ENCODE measurements at regions not wholly inside any gene's neighbourhood (a gene's known extent, or its start where the extent isn't known, plus 50 kb on each side); places are given as distances from the start of the nearest gene placed in this dataset.

DNA sequence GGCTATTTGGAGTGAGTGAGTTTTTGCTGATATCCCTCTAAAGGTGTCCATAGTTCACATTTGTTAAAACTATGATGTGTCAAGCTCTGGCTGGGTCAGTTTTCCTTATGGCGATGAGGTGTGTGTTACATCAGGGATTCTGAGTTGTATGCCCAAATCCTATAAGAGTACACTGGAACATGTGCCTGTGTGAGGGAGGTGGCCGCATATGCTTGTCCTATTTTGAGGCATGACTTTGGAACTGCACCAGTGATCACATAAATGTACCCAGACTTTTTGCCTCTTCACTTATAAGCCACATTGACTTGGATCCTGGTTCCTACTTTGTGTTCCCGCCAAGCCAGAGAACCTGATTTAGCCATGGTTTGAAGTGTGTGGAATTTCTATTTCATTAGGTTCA lies 140.3 kb upstream of the RXFP2 start (continued):
- TF ChIP-seq, protein P1, sequence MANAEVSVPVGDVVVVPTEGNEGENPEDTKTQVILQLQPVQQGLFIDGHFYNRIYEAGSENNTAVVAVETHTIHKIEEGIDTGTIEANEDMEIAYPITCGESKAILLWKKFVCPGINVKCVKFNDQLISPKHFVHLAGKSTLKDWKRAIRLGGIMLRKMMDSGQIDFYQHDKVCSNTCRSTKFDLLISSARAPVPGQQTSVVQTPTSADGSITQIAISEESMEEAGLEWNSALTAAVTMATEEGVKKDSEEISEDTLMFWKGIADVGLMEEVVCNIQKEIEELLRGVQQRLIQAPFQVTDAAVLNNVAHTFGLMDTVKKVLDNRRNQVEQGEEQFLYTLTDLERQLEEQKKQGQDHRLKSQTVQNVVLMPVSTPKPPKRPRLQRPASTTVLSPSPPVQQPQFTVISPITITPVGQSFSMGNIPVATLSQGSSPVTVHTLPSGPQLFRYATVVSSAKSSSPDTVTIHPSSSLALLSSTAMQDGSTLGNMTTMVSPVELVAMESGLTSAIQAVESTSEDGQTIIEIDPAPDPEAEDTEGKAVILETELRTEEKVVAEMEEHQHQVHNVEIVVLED (CRISPR knock-in tag; IDR thresholded peaks at IDR 0.05): no peak
- TF ChIP-seq, protein P2, sequence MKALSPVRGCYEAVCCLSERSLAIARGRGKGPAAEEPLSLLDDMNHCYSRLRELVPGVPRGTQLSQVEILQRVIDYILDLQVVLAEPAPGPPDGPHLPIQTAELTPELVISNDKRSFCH (CRISPR knock-in tag; IDR thresholded peaks at IDR 0.05): no peak
- TF ChIP-seq, protein P2 (tag; IDR thresholded peaks at IDR 0.05): no peak
- TF ChIP-seq GTF2F1 (IDR thresholded peaks at IDR 0.05; ENCODE audit: low read depth, low read length): no peak

DNA sequence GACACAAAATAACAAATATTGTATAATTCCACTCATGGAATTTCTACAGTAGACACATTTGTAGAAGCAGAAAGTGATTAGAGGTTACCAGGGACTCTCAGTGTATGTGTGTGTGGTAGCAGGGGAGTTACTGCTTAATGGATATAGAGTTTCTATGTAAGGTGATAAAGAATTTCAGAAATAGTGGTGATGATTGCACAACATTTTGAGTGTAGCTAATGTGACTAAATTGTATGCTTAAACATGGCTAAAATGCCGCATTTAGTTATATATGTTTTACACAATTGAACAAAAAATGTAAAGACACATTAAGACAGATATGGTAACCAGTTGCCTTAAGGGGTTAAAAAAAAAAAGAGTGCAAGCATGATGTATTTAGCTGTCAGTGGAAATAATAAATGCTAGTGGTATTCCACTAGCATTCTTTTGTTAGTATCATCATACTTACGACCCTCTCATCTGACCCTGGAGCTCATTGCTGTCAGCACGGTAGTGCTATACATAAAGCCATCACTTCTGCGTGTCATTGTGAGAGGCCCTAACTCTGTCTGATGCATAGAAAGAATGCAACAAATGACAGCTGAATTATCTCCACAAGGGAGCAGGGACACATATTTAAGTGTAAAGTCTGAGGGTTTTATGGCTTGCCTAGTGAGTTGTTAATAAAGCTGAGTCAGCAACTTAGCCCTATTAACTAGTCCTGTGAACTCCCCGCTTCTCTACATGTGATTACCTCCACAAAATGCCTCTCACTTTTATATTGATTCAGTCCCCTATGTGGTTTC lies 134.1 kb upstream of the RXFP2 start:
- intact Hi-C loops (cut with micrococcal nuclease): no loop called here
- no peak overlapping the region for H3K4me3 ChIP-seq
- no peaks in the 10 kb centered on the region for H3K27me3 ChIP-seq (ENCODE audit: control insufficient read depth in 2 of 2, insufficient read depth in 2 of 2, low read length in 2 of 2)
- in situ Hi-C loops (cut with MboI): no loop called here
- H3K9me1 ChIP-seq (ENCODE audit: control insufficient read depth, insufficient read depth, low read length): no peaks in the 10 kb centered on the region
- no peak overlapping the region for H3K27ac ChIP-seq (ENCODE audit: extremely low read depth, low read depth, low read length)
- ATAC-seq: no peak
- no peaks in the 10 kb centered on the region for H3K36me3 ChIP-seq (ENCODE audit: control insufficient read depth, insufficient read depth, low read length)
- H3K79me2 ChIP-seq (ENCODE audit: control insufficient read depth, insufficient read depth, low read length): no peaks in the 10 kb centered on the region
- POLR2A ChIA-PET: no interaction called here
- DNase-seq (ENCODE audit: extremely low read depth in 1 of 4, low spot score in 3 of 4): no peak
- CTCF ChIA-PET (ENCODE audit: low intra/inter-chr PET ratio): no interaction called here
- H3K4me2 ChIP-seq (ENCODE audit: insufficient read depth, low read length): no peak overlapping the region
- no peak overlapping the region for H3K9ac ChIP-seq (ENCODE audit: insufficient read depth in 1 of 2, low read depth in 2 of 2, low read length in 2 of 2)
- no peaks in the 10 kb centered on the region for H4K20me1 ChIP-seq (replicated peaks; ENCODE audit: control insufficient read depth, insufficient read depth, low read length)
- no peak overlapping the region for H2AFZ ChIP-seq (ENCODE audit: low read depth, low read length)
- FAIRE-seq: no peak
- H3K4me1 ChIP-seq (replicated peaks in 1 of 2; ENCODE audit: control insufficient read depth in 2 of 2, insufficient read depth in 2 of 2, low read length in 2 of 2): no peaks in the 10 kb centered on the region
- no TSS peak for BruUV-seq (replicated peaks)
- no peaks in the 10 kb centered on the region for H3K9me3 ChIP-seq (replicated peaks; ENCODE audit: control insufficient read depth, insufficient read depth, low read depth, low read length)
- WGBS (ENCODE audit: insufficient coverage, low coverage, missing lambda C conversion rate): 6% methylated on average over 5 of the region's 5 CpGs
- TF ChIP-seq ETV5 (CRISPR knock-in tag; IDR thresholded peaks at IDR 0.05; ENCODE audit: low read depth) (no peak), CEBPB (tag; IDR thresholded peaks at IDR 0.05) (peak; percentile 40; the same call in 1 of the 2 replicates), FIP1L1 (IDR thresholded peaks at IDR 0.05; ENCODE audit: low read depth, low read length, poor library complexity, severe bottlenecking) (no peak), MAFG (tag; conservative IDR thresholded peaks at IDR 0.05) (peak; percentile 83), MAFK (IDR thresholded peaks at IDR 0.05; ENCODE audit: low read length) (peak; percentile 97), MAFF (IDR thresholded peaks at IDR 0.05; ENCODE audit: low read length) (peak; percentile 95), ZNF316 (IDR thresholded peaks at IDR 0.05) (peak; percentile 89)
- TF ChIP-seq, protein P3, sequence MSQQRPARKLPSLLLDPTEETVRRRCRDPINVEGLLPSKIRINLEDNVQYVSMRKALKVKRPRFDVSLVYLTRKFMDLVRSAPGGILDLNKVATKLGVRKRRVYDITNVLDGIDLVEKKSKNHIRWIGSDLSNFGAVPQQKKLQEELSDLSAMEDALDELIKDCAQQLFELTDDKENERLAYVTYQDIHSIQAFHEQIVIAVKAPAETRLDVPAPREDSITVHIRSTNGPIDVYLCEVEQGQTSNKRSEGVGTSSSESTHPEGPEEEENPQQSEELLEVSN (IDR thresholded peaks at IDR 0.05; ENCODE audit: borderline replicate concordance in 1 of 2, extremely low read depth in 1 of 2, insufficient read depth in 1 of 2, insufficient read length in 1 of 2, low read depth in 1 of 2, low read length in 1 of 2, poor library complexity in 1 of 2, severe bottlenecking in 1 of 2): no peak
- TF ChIP-seq, protein P4, sequence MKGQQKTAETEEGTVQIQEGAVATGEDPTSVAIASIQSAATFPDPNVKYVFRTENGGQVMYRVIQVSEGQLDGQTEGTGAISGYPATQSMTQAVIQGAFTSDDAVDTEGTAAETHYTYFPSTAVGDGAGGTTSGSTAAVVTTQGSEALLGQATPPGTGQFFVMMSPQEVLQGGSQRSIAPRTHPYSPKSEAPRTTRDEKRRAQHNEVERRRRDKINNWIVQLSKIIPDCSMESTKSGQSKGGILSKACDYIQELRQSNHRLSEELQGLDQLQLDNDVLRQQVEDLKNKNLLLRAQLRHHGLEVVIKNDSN (CRISPR knock-in tag; IDR thresholded peaks at IDR 0.05): no peak
- TF ChIP-seq, protein P5, sequence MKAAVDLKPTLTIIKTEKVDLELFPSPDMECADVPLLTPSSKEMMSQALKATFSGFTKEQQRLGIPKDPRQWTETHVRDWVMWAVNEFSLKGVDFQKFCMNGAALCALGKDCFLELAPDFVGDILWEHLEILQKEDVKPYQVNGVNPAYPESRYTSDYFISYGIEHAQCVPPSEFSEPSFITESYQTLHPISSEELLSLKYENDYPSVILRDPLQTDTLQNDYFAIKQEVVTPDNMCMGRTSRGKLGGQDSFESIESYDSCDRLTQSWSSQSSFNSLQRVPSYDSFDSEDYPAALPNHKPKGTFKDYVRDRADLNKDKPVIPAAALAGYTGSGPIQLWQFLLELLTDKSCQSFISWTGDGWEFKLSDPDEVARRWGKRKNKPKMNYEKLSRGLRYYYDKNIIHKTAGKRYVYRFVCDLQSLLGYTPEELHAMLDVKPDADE (conservative IDR thresholded peaks at IDR 0.05; ENCODE audit: control insufficient read depth, low read depth, low read length): no peak

Measured in K562 (cell line).